HEK293 (cell line): ENCODE measurements at regions not wholly inside any gene's neighbourhood (a gene's known extent, or its start where the extent isn't known, plus 50 kb on each side); places are given as distances from the start of the nearest gene placed in this dataset.

Experiments used
- CTCF ChIP-seq: fragments of 450-650 bp; formaldehyde crosslinking; IDR thresholded peaks from 2 replicates; pipeline ENCODE4 v1.5.1; 2016; ENCODE audit warnings: missing biosample characterization, missing genetic modification characterization
- PRDM6 ChIP-seq: fragments of 450-650 bp; formaldehyde crosslinking; IDR thresholded peaks from 2 replicates; pipeline ENCODE4 v1.5.1; 2017; ENCODE audit warnings: missing biosample characterization, missing genetic modification characterization
- REST ChIP-seq: fragments of 450-650 bp; formaldehyde crosslinking; IDR thresholded peaks from 2 replicates; pipeline ENCODE4 v1.5.1; 2016; ENCODE audit warnings: missing biosample characterization, missing genetic modification characterization
- SETDB1 ChIP-seq: IDR thresholded peaks from one replicate; pipeline ENCODE4 v1.6.1; 2017; ENCODE audit warnings: mild to moderate bottlenecking, low read length, moderate library complexity, mixed read lengths; ENCODE audit not compliant: insufficient read length
- TCF7L2 ChIP-seq: IDR thresholded peaks from 2 replicates; pipeline ENCODE4 v1.6.1; 2011; ENCODE audit warnings: low read depth, mild to moderate bottlenecking, inconsistent platforms, low read length, moderate library complexity, borderline replicate concordance
- YY1 ChIP-seq: fragments of 450-650 bp; formaldehyde crosslinking; IDR thresholded peaks from 2 replicates; pipeline ENCODE4 v1.5.1; 2018; ENCODE audit warnings: missing biosample characterization, missing genetic modification characterization
- ZBTB1 ChIP-seq: fragments of 450-650 bp; formaldehyde crosslinking; IDR thresholded peaks from 2 replicates; pipeline ENCODE4 v1.5.1; 2016; ENCODE audit warnings: missing biosample characterization, missing genetic modification characterization
- ZNF202 ChIP-seq: fragments of 450-650 bp; formaldehyde crosslinking; IDR thresholded peaks from 2 replicates; pipeline ENCODE4 v1.5.1; 2016; ENCODE audit warnings: missing biosample characterization, missing genetic modification characterization, borderline replicate concordance
- ZNF239 ChIP-seq: fragments of 450-650 bp; formaldehyde crosslinking; IDR thresholded peaks from 2 replicates; pipeline ENCODE4 v1.5.1; 2016; ENCODE audit warnings: missing biosample characterization, missing genetic modification characterization
- ZNF600 ChIP-seq: fragments of 450-650 bp; formaldehyde crosslinking; IDR thresholded peaks from 2 replicates; pipeline ENCODE4 v1.5.1; 2016; ENCODE audit warnings: missing biosample characterization, missing genetic modification characterization
- ZNF830 ChIP-seq: fragments of 450-650 bp; IDR thresholded peaks from 2 replicates; pipeline ENCODE4 v1.5.0; 2018; ENCODE audit warnings: missing biosample characterization, missing genetic modification characterization, low read depth, mild to moderate bottlenecking, moderate library complexity

- TF ChIP-seq SETDB1, result no peak
- no peak for TF ChIP-seq ZNF600 (tag by site-specific recombination)
- no peak for TF ChIP-seq ZNF830 (tag by site-specific recombination)
- TF ChIP-seq CTCF (tag by site-specific recombination), result no peak
- TF ChIP-seq ZNF239, result no peak
- no peak for TF ChIP-seq YY1
- no peak for TF ChIP-seq TCF7L2
- no peak for TF ChIP-seq REST (tag by site-specific recombination)
- no peak for TF ChIP-seq PRDM6 (tag by site-specific recombination)
- TF ChIP-seq ZBTB1 (tag by site-specific recombination), result no peak
- TF ChIP-seq ZNF202, result no peak
Observed at GRCh38 chr4:3715855-3716630, 50.1 kb upstream of the ADRA2C start.
